DMS 273 (cell line): ENCODE measurements at regions not wholly inside any gene's neighbourhood (a gene's known extent, or its start where the extent isn't known, plus 50 kb on each side); places are given as distances from the start of the nearest gene placed in this dataset.
A peak's percentile ranks its signal among the peaks of the same experiment; 100 is the strongest.
"Not testable (repeated sequence)": the region's sequence is repeated elsewhere in the genome, so short reads cannot be mapped to it uniquely, and the experiment has no call there.

Experiments
- DNase-seq: peaks from one replicate; lab custom pipeline; 2025; ENCODE audit not compliant: unreplicated experiment; lab: John Stamatoyannopoulos, UW

DNA sequence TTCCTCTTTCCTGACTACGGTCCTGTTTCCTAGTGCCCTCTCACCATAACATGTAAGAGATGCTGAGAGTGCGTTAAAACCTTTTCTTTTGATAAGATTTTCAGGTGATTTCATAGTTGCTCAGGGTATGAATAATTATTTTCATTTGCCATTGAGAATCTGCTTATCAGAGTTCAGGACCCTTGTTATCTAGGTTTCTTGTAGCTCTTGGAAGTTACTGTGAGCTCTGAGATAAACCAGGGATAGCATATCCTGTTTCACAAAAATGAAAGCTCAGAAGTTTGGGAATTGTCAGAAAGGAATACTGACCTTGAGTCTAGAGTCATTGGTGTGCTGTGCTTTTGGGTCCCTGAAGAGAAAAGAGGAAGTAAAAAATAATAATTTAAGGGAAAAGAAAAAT lies 76.8 kb upstream of the PRKG1 start:
- no peak for DNase-seq

DNA sequence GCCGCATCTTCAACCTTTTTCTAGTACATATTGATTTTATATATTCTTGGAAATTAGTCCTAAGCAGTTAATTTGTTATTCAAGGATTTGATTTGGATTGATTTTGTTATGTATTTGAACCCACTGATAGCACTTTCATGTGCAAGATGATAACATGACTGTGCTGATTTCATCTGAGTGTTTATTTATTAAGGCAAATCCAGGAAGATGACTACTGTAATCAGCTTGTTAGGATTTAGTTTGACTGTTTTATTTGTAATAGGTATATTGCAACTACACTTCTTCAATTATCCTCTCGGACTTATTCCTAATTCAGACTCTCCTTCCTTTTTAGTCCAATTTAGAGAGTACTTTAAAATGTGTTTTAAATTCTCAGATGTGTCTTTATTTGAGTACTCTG lies 75.1 kb upstream of the PRKG1 start:
- no peak for DNase-seq

DNA sequence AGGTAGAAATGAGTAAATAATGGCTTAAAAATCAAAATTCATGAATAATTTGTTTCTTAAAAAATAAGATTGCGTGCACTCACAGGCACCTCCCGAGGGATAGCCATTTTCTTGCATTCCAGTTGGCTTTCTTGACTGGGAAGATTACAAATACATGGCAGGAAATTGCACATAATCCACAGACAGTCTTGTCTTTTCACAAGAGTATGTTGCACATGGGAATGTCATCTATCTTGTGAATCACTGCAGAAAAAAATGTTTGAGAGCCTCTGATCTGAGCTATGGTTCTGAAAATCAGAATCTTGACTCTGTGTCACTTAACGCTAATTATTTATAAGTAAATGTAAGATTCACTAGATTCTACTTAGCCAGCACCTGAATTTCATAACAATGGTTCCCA lies 74.1 kb upstream of the PRKG1 start:
- DNase-seq: no peak

DNA sequence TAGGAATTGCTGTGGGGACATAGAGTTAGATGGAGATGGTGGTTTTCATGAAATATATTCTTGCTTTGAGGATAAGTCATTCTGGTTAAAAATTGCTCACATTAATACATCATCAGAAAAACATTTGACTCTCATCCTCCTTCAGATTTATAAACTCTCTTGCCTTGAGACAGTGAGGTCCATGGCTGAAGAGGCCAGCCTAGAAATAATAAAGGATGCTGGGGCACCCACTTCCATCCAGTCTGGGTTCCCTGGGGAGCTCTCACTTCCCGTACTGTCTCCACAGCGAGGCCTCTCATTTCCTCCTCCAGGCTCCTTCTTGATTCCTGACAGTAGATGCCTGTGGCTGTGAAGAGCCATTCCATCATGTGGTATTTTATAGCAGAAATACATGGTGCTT lies 73.3 kb upstream of the PRKG1 start:
- no peak for DNase-seq

DNA sequence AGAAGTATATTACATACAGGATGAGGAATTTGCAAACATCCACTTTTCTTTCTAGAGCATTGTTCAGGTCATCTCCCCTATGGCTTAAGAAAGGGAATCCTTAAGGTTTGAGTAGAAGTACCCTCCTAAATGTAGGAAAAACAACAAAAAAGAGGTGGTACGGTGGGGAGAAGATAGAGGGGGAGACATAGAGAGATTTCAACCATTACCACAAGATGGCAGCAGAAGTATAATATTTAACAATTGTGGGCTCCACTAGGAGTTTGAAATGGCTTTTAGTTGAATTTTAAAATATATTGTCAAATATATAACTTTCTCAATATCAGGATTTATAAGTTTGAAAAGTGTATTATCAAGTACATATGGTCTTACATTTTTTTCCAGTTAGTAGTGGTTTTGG lies 72.7 kb upstream of the PRKG1 start:
- DNase-seq: peak; percentile 52

DNA sequence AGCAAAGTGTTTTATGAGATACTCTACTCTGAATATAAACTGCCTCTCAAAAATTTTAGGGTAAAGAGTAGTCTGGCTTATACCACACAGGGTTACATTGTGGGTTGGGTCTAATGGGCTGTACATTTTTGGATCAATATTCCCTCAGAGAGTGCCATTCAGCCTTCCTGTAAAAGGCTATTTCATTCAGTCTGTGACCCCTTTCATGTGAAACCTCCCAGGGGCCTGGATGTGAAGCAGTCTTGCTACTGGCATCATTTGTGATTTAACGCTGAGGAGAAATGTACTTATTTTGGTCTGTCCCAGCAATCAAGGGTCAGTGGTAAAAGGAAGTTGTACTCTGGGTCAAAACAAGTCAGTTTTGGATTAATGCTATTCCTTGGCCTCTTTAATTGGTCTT lies 71.8 kb upstream of the PRKG1 start:
- no peak for DNase-seq

DNA sequence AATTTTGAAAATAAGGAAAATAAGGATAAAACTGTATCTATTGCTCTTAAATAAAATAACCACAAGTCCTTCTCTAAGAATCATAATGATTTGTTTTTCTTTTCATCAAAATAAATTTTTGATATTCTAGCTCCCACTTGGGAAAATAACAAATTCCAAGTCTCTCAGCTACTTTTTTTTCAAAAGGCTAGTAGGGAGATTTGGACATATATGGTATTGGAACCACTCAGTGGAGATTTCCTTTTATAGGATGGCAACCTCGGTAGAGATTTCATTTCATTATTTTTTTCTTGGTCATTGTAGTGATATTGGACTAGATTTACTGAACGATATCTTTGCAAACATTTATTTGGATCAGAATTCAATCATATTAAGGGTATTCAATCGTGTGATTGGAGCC lies 69.5 kb upstream of the PRKG1 start:
- no peak for DNase-seq

DNA sequence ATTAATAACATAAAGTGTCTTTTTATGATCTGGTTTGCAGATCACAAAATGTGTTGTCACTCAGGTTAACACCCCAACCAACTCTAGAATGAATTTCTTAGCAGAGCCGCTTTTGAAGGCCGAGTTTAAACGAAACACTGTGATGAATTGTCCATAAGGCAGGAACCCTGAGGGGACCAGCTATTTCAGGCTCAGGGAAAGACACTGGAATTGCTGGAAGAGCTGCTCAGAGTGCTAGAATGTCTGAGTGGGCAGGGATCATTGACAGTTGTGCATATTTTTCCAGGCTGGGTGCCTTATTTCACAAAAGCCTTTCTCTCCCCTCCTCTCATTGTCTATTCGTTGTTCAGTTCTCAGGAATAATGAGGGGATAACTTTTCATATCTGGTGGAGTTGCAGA lies 68.7 kb upstream of the PRKG1 start:
- DNase-seq: no peak

DNA sequence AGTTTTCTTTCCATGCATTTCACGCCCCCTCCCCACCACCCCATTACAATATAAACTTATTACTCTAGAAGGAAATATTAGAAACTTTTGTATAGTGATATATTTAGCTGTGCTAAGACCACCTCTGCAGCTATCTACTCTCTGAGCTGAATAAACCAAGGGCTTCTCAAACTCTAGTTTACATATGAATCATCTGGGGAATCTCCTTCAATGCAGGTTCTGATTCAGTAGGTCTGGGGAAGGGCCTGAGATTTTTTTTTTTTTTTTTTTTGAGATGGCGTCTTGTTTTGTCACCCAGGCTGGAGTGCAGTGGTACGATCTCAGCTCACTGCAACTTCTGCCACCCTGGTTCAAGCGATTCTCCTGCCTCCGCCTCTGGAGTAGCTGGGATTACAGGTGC lies 67.6 kb upstream of the PRKG1 start:
- DNase-seq: no peak

DNA sequence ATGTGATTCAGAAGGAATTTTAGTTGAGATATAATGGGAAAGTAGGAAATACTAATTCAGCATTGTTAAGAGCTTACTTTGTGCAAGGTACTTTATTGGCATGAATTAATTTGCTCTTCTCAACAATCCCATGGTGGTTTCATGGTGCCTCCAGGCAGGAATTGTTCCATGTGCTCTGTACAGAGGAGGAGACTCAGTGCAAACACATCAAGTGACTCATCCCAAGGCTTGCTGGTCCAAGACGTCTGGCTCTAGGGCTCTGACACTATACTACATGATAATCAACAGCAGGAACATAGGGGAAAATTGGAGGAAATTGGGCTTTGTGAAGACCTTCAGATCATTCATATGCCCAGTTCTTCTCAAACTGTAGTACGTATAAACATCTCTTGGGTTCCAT lies 66.5 kb upstream of the PRKG1 start:
- DNase-seq: no peak

DNA sequence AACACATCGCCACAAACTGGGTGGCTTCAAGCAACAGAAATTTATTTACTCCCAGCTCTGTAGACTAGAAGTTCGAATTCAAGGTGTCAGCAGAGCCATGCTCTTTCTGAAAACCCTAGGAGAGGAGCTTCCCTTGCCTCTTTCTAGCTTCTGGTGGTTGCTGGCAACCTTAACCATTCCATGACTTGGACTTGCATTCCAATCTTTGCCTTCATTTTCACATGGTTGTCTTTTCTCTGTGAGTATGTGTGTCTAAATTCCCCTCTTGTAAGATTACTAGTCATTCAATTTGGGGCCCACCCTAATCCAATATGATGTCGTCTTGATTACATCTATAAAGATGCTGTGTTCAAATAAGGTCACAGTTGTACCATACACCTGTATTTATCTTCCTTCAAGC lies 65.9 kb upstream of the PRKG1 start:
- no peak for DNase-seq

DNA sequence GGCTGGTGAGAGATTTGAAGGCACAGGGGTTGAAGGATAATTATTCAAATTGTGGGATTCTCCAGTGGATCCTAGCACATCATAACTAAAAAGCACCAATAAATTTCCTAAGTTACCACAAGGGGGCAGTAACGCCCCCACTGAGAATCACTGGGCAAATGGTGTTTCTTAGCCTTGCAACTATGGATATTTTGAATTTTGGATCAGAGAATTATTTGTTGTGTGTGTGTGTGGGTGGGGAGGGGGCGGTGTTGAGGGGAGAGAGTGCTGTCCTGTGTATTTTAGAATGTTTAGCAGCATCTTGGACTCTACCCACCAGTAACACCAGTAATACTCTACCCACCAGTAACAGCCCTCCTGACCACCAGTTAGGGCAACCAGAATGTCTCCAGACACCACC lies 63.3 kb upstream of the PRKG1 start:
- DNase-seq: peak; percentile 68

DNA sequence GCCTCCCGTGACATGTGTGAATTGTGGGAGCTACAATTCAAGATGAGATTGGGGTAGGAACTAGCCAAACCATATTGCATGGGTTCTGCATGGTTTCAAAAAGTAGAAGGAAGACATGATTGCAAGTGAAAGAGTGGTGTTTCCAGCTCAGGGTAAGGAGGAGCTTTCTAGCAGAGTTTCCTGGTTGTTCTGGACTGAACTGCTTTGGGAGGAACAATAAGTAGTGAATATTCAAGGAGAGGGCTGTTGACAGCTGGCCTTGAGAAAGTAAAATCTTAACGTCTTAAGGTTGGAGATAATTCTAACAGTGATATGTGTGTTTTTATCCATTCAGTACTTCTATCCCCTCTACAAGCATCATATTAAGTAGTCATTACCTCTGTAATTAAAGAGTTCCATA lies 62.2 kb upstream of the PRKG1 start:
- DNase-seq: no peak

DNA sequence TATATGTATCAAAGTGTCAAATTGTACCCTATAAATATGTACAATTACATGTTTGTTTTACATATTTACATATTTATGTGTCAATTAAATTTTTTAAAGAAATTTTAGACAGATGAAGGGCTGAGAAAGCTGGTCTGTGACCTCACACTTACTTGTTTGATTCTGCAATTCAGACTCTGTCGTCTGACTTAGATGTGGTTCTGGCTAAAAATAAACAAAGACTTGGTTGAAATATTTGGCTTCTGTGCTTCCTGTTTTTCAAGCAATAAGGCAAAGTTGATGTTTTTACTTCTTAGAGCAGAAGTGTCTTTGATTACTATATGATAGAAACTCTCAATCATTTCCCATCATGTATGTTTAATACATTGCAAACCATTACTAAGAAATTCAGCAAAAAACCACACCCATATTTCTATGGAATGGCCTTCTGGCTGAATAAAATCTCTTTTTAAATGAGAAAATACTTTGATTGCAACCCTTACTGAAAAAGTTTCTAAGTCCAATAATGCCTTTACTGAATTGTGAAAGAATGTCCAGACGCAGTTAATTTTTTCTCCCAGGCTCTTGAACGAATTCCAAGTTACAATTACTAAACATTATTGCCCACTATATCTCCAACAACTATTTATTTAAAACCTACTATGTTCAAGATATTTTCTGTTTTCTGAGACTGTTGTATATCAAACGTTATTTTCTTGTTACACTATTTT lies 59.5 kb upstream of the PRKG1 start:
- no peak for DNase-seq

DNA sequence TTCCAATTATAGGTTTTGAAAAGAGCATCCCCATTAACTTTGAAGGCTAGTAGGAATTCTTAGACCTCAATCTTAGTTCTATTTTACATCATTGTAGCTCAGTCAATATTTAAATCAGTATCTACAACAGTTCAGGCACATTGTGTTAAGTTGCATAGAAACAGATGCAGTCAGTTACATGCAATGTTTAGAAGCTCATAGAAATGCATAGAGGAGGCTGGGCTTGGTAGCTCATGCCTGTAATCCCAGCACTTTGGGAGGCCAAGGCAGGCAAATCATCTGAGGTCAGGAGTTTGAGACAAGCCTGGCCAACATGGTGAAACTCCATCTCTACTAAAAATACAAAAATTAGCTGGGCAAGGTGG lies 58.9 kb upstream of the PRKG1 start:
- DNase-seq: not testable (repeated sequence)

DNA sequence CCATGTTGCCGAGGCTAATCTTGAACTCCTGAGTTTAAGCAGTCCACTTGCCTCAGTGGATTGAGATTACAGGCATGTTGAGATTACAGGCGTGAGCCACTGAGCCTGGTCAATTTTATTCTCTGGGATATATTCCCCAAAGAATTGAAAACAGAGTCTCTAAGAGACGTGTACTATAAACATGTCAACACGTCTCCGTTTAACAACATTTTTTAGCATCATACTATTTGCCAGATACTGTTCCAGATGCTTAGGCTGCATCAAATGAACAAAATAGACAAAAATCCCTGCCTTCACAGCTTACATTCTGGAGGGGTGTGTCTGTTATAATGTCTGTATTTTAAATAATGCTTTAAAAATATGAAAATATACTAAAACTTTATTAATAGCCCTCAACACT lies 54.1 kb upstream of the PRKG1 start:
- DNase-seq: no peak

DNA sequence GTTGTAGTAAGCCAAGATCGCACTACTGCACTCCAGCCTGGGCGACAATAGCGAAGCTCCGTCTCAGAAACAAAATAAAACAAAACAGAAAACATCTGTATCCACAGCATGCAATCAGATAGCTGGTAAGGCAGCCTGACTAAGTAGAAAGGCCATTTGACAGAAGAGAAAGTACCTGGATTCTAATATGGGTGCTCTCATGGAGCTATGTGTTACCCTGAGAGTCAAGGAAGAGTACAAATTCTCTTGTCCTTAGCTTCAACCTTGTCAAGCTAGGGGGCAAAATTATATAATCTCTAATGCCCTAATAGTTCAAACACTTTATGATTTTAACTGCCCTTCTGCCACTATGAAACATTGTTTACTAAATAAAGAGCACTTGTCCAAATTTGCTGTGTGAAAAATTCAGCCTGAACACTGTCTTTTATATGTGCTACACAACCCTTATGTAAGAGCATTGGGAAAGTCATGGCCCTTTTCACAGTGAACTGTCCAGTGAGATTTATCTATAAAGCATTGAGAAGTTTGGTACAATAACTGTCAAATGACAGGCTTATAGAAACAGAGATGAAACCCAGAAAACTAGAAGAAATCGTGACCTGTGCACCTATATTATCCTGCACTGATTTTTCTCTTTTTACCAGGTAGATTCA lies 51.2 kb upstream of the PRKG1 start:
- no peak for DNase-seq

DNA sequence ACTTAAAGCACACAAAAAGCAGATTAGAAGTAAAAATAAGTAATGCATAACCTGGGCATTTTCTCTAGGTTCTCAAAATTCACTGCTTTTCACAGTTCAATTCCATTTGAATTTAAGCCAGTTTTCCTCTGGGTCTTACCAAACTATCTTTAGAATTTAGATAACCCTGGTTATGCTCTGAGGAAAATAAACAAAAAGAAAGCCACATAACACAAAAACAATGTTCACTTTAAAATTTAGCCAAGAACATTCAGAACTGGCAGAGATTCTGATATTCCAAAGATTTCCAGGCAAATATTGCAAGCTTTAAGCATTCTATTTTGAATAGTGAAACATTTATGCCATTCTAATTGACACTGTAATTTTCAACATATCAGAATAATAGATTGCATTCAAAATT lies 50.7 kb upstream of the PRKG1 start:
- DNase-seq: no peak
